Breast epithelium (tissue), 3 donors: ENCODE measurements at regions not wholly inside any gene's neighbourhood (a gene's known extent, or its start where the extent isn't known, plus 50 kb on each side); places are given as distances from the start of the nearest gene placed in this dataset.

Experiments used
- CTCF ChIP-seq, 3 donors: fragments of 450-650 bp; IDR thresholded peaks; one replicate each; pipeline ENCODE4 v1.5.1; 2016 to 2017; ENCODE audit warnings: antibody characterized with exemption in 3 of 3, mild to moderate bottlenecking in 3 of 3, moderate library complexity in 3 of 3
- POLR2A ChIP-seq: fragments of 450-650 bp; IDR thresholded peaks from one replicate; pipeline ENCODE4 v1.6.1; 2016; ENCODE audit warnings: antibody characterized with exemption, mild to moderate bottlenecking, moderate library complexity
- POLR2AphosphoS5 ChIP-seq, 3 donors: sonication (generic); formaldehyde crosslinking; IDR thresholded peaks; one replicate each; pipeline ENCODE4 v1.6.1; 2017; ENCODE audit warnings: antibody characterized with exemption in 3 of 3

DNA sequence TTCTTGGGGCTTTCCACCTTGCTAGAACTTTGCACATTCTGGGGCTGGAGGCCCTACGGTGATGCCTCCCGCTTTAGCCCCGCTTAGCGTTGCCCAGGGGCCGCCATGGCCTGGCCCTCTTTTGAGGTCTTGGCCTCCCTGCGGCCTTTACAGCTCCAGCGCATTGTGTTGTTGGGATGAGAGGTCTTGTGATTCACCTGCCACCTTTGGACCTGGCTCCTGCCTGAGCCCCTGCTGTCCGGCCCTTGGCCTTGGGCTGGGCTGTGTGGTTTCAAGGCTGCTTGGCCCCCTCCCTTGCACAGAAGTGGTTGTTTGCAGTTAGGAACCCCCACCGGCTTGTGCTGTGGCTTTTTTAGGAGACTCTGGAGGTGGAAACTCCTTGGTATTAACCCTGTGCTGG is 61.0 kb upstream of the CDH4 start:
- TF ChIP-seq CTCF (IDR thresholded peaks at IDR 0.05) (no peak), POLR2AphosphoS5 (IDR thresholded peaks at IDR 0.05) (no peak), POLR2A (no peak)
